Small intestine (tissue), 7 donors: ENCODE measurements at regions not wholly inside any gene's neighbourhood (a gene's known extent, or its start where the extent isn't known, plus 50 kb on each side); places are given as distances from the start of the nearest gene placed in this dataset.

ENCODE experiments used
- DNase-seq, 2 donors: peaks; one replicate each; pipeline versions ENCODE4 v3.0.0 to v3.0.0-alpha.2; 2013
- FAIRE-seq: peaks from 2 replicates; lab custom pipeline; 2012; peaks lifted over from hg19 to GRCh38; lab: Jason Lieb, UNC
- H3K27ac ChIP-seq, 3 donors: one replicate each; pipeline ENCODE4 v1.5.1; 2013; ENCODE audit warnings: low read length in 2 of 3, mild to moderate bottlenecking in 2 of 3, control low read depth in 1 of 3, inconsistent platforms in 1 of 3, low read depth in 1 of 3, moderate library complexity in 1 of 3
- H3K27me3 ChIP-seq, 3 donors: one replicate each; pipeline ENCODE4 v1.6.1; 2013; ENCODE audit warnings: low read length in 3 of 3, inconsistent platforms in 1 of 3; ENCODE audit not compliant: control insufficient read depth in 3 of 3, insufficient read depth in 3 of 3
- H3K36me3 ChIP-seq, 3 donors: one replicate each; pipeline ENCODE4 v1.6.1; 2013; ENCODE audit warnings: low read length in 3 of 3, inconsistent platforms in 1 of 3, low read depth in 1 of 3, mild to moderate bottlenecking in 1 of 3, moderate library complexity in 1 of 3; ENCODE audit not compliant: control insufficient read depth in 3 of 3, insufficient read depth in 2 of 3
- H3K4me1 ChIP-seq, 3 donors: one replicate each; pipeline ENCODE4 v1.6.1; 2013; ENCODE audit warnings: low read length in 2 of 3, inconsistent platforms in 1 of 3, low read depth in 1 of 3, mild to moderate bottlenecking in 1 of 3, moderate library complexity in 1 of 3; ENCODE audit not compliant: control insufficient read depth in 3 of 3, insufficient read depth in 2 of 3
- H3K4me3 ChIP-seq, 3 donors: one replicate each; pipeline ENCODE4 v1.5.1; 2013; ENCODE audit warnings: low read length in 3 of 3, control low read depth in 1 of 3, inconsistent platforms in 1 of 3, low read depth in 1 of 3, mild to moderate bottlenecking in 1 of 3, moderate library complexity in 1 of 3
- H3K9me3 ChIP-seq, 2 donors: one replicate each; pipeline ENCODE4 v1.6.1; 2013; ENCODE audit warnings: low read depth in 1 of 2, low read length in 1 of 2; ENCODE audit not compliant: control insufficient read depth in 2 of 2, insufficient read depth in 1 of 2
- WGBS, 3 donors: extraction: QIAGEN DNeasy Blood & Tissue Kit; methylation state at CpG; one replicate each; pipeline ENCODE4 v1.1.7; 2013; 5-methylcytosine and 5-hydroxymethylcytosine counted together
- donor health status: healthy with polysubstance abuse.
- donor health status: control.
- donor health status: control.
- donor health status: Bipolar disorder and iron deficiency.
- donor health status: healthy.

GRCh38 chr4:108519208-108519833 is 101.1 kb upstream of the RPL34 start:
- DNase-seq = no peak
- H3K9me3 ChIP-seq = no peaks in the 10 kb centered on the region
- no peaks in the 10 kb centered on the region for H3K4me1 ChIP-seq
- no peaks in the 10 kb centered on the region for H3K36me3 ChIP-seq
- H3K4me3 ChIP-seq = no peak overlapping the region
- no peak for FAIRE-seq
- peaks cover 0 to 4% (median 0%) of the 10 kb centered on the region in 3 donors for H3K27me3 ChIP-seq
- no peak overlapping the region for H3K27ac ChIP-seq

GRCh38 chr4:108512615-108513505 is 107.5 kb upstream of the RPL34 start:
- H3K9me3 ChIP-seq = no peaks in the 10 kb centered on the region
- FAIRE-seq (no peak), DNase-seq (peak; percentile 27 to 74)
- WGBS, 3 donors = 9 to 18% (median 14%) methylated on average over 17 of the region's 17 CpGs
- peaks cover 0 to 6% (median 0%) of the 10 kb centered on the region in 3 donors for H3K27me3 ChIP-seq
- H3K4me3 ChIP-seq = no peak overlapping the region
- H3K4me1 ChIP-seq = no peaks in the 10 kb centered on the region
- H3K27ac ChIP-seq = no peak overlapping the region
- H3K36me3 ChIP-seq = no peaks in the 10 kb centered on the region

- FAIRE-seq (no peak), DNase-seq (no peak)
- WGBS, 3 donors = 63 to 74% (median 70%) methylated on average over 2 of the region's 2 CpGs
- Histone ChIP-seq H3K4me1 (no peaks in the 10 kb centered on the region), H3K4me3 (no peak overlapping the region), H3K9me3 (no peaks in the 10 kb centered on the region), H3K27ac (no peak overlapping the region), H3K27me3 (peaks cover 0 to 6% (median 0%) of the 10 kb centered on the region in 3 donors), H3K36me3 (no peaks in the 10 kb centered on the region)
Observed at GRCh38 chr4:108511618-108512017, 108.8 kb upstream of the RPL34 start.

- 53 to 66% (median 63%) methylated on average over 2 of the region's 2 CpGs for WGBS, 3 donors
- H3K4me3 ChIP-seq = no peak overlapping the region
- H3K36me3 ChIP-seq = no peaks in the 10 kb centered on the region
- no peaks in the 10 kb centered on the region for H3K27me3 ChIP-seq
- no peaks in the 10 kb centered on the region for H3K4me1 ChIP-seq
- peaks cover 0 to 5% of the 10 kb centered on the region in 2 donors for H3K9me3 ChIP-seq
- no peak overlapping the region for H3K27ac ChIP-seq
- DNase-seq (no peak), FAIRE-seq (no peak)
Observed at GRCh38 chr4:108502356-108502755, 118.0 kb upstream of the RPL34 start.

- FAIRE-seq (no peak), DNase-seq (no peak)
- 60 to 78% (median 71%) methylated on average over 3 of the region's 3 CpGs for WGBS, 3 donors
Observed at GRCh38 chr4:108498925-108499324, 121.5 kb upstream of the RPL34 start.

GRCh38 chr4:108493596-108493931 is 126.8 kb upstream of the RPL34 start:
- no peak overlapping the region for H3K4me3 ChIP-seq

More at GRCh38 chr4:108498925-108499324, 121.5 kb upstream of the RPL34 start:
- Histone ChIP-seq H3K27me3 (no peaks in the 10 kb centered on the region), H3K4me3 (no peak overlapping the region), H3K9me3 (peaks cover 0 to 7% of the 10 kb centered on the region in 2 donors), H3K4me1 (no peaks in the 10 kb centered on the region), H3K27ac (no peak overlapping the region), H3K36me3 (no peaks in the 10 kb centered on the region)

GRCh38 chr4:108492816-108493595 is 127.4 kb upstream of the RPL34 start:
- 64 to 66% (median 65%) methylated on average over 4 of the region's 4 CpGs for WGBS, 3 donors
- DNase-seq (peak in 1 of 2 donors; percentile 36), FAIRE-seq (no peak)
- H3K4me1 ChIP-seq = no peaks in the 10 kb centered on the region
- peaks cover 0 to 11% of the 10 kb centered on the region in 2 donors for H3K9me3 ChIP-seq
- no peak overlapping the region for H3K27ac ChIP-seq
- H3K4me3 ChIP-seq = no peak overlapping the region
- no peaks in the 10 kb centered on the region for H3K27me3 ChIP-seq
- H3K36me3 ChIP-seq = no peaks in the 10 kb centered on the region

More at GRCh38 chr4:108493596-108493931, 126.8 kb upstream of the RPL34 start:
- H3K9me3 ChIP-seq = peaks cover 0 to 11% of the 10 kb centered on the region in 2 donors
- H3K27ac ChIP-seq = no peak overlapping the region
- FAIRE-seq (no peak), DNase-seq (no peak)
- H3K4me1 ChIP-seq = no peaks in the 10 kb centered on the region
- H3K36me3 ChIP-seq = no peaks in the 10 kb centered on the region
- no peaks in the 10 kb centered on the region for H3K27me3 ChIP-seq

GRCh38 chr4:108488865-108489264 is 131.5 kb upstream of the RPL34 start:
- Histone ChIP-seq H3K9me3 (peaks cover 0 to 8% of the 10 kb centered on the region in 2 donors), H3K4me3 (no peak overlapping the region), H3K4me1 (no peaks in the 10 kb centered on the region), H3K36me3 (no peaks in the 10 kb centered on the region), H3K27me3 (no peaks in the 10 kb centered on the region), H3K27ac (no peak overlapping the region)
- 40 to 71% (median 57%) methylated on average over 1 of the region's 1 CpG for WGBS, 3 donors
- no peak for FAIRE-seq
- DNase-seq = no peak
